Activated effector memory CD4-positive, alpha-beta T cell treated with Interleukin-2 at 50 U/mL for 16 hours (primary cell): ENCODE measurements at regions not wholly inside any gene's neighbourhood (a gene's known extent, or its start where the extent isn't known, plus 50 kb on each side); places are given as distances from the start of the nearest gene placed in this dataset.

Experiments
- DNase-seq: peaks from one replicate; pipeline ENCODE4 v3.0.0-alpha.2; 2020

DNA sequence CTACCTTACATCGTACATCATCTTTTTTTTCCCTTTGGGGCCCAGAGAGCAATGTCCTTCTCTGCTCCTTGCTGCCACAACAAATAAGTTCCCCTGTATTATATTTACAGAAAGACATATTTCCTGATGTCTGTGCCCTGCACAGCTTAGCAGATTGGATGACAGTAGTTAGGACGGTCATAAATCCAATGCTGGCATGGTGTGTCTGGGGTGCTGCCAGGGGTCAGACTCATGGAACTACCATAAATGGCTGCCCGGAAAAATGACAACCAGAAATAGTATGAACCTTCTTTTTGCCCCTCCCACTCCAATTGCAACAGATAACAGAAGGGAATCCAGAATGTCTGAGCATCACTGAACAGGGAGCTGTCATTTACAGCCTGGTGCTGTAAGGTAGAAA is 511.1 kb downstream of the PSAT1 start:
- no peak for DNase-seq

DNA sequence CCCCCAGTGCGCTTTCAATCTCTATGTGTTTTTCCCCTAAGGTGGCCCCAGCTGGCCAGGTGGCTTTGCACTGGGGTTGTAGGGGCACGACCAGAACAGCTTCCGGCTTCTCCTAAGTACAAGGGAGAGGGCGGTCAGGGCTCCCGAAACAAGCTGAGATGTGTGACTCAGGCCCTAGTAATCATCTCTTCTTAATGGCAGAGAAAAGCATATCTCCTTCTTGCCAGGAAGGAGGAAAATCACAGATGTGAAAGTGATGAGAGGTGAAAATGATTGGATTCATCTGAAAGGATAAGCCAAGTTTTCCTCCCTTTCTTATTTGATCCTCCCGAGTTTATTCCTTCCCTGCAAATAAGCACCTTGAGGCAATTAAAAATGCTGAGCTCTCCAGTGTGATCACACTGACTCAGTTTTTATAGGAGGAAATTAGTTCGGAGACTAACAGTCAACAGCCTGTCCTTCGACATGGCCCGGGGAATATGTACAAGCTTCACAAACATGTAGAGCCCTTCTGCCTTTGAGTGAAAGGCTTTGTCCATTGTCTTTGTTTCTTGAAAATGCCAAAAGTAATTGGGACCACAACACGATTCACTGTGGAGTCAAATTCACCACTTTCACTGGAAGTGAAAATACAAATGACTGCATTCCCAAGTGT is 514.8 kb downstream of the PSAT1 start:
- DNase-seq: no peak

DNA sequence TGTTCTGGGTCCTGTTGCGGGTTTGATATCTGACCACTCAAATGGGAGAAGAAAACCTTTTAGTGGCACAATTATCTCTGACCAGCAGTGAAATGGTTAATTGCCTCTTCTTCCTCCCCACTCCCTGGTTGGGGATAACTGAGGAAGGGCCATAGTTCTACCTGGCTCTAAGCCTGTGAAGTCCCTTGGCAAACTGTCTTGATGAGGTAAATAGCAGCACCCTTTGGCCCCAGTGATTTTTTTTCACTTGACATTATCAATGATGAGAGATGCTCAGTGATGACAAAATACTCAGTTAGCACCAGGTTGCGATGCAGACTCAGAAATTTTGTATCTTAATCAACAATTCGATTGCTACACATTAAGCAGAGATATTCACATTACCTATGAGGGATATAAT is 515.7 kb downstream of the PSAT1 start:
- DNase-seq: no peak

DNA sequence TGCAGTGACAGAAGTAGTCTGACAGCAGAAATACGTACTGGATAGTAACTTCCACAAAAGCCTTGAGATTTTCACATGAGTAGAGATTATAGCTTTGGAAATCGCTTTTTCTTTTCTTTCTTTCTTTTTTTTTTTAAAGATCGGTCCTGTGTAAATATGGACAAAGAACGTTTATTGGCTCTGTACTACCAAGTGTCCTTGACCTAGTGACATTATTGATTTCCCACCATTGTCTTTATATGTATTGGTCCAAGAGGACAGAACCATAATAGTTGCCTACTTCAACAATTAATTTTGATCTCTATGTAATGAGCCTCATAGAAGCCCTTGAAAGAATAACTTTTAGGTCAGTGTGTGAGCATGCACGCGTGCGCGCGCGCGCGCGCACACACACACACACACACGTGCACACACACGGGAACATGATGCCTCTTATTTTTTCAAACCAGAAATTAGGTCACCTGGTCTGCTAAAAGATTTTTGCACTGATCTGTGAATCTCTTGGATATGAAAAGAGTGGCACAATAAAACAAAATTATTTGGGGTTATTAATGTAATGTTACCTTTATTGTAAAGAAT is 516.8 kb downstream of the PSAT1 start:
- DNase-seq: no peak

- no peak for DNase-seq
Measured at GRCh38 chr9:78821126-78821822, 524.3 kb downstream of the PSAT1 start.

DNA sequence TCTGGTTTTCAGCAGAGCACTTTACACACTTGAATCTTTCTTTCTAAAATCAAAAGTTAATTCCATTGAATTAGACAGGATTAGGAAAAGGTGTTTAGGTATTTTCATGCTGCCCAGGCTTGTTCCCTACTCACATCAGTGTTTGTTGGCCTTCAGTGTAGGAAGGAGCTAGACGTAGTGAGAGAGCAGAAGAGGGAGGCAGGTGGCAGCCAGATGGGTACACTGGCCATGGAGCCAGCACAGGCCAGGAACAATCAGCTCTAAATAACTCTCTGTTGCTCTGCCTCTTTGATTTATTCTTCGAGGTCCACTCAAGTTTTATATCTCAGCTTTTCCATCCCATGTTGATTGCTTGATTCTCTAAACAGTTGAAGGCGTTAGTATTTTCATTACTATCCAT is 529.6 kb downstream of the PSAT1 start:
- DNase-seq: no peak

GRCh38 chr9:78828521-78828920 is 531.6 kb downstream of the PSAT1 start:
- no peak for DNase-seq

DNA sequence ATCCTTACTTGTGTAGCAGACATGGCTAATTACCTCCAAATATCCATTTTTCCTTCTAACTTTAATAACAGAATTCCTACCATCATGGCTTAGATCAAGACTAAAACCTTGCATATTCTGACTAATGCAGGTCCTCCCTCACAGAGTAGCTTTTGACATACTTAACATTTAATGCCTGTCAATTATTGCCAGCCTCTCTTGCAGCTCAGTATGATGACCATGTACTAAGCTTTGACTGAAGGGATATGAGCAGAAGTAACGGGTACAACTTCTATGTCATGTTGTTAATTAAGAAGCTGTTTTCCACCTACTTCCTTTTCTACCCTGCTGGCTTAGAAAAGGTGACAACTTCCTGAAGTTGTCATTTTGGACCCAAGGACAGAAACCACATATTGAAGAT is 533.4 kb downstream of the PSAT1 start:
- no peak for DNase-seq

- DNase-seq: no peak
Measured at GRCh38 chr9:78831726-78832125, 534.8 kb downstream of the PSAT1 start.

- DNase-seq: no peak
Measured at GRCh38 chr9:78835928-78836450, 539.1 kb downstream of the PSAT1 start.

GRCh38 chr9:78839252-78839651 is 542.3 kb downstream of the PSAT1 start:
- DNase-seq: no peak

- no peak for DNase-seq
Measured at GRCh38 chr9:78848061-78848460, 551.1 kb downstream of the PSAT1 start.

DNA sequence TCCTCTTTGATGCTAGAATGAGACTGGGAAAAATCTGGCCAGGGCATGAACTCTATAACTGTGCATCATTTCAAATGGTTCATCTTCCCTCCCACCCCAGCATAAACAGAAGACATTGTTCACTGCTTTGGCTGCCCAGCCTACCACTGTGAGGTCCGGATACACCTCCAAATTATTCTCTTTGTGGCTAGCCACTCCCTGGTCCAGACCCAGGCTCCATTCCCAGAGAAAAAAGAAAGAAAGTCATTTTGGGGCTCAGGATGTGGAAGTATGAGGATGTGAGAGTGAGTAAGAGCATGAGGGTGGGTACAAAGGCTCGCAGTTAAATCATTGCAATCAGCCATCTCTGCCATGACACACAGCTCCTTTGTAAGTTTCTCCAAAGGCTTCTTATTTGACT is 559.2 kb downstream of the PSAT1 start:
- no peak for DNase-seq

GRCh38 chr9:78856781-78857180 is 559.9 kb downstream of the PSAT1 start:
- DNase-seq: no peak

- DNase-seq: no peak
Measured at GRCh38 chr9:78857373-78858225, 560.7 kb downstream of the PSAT1 start.

GRCh38 chr9:78858266-78858665 is 561.3 kb downstream of the PSAT1 start:
- no peak for DNase-seq

DNA sequence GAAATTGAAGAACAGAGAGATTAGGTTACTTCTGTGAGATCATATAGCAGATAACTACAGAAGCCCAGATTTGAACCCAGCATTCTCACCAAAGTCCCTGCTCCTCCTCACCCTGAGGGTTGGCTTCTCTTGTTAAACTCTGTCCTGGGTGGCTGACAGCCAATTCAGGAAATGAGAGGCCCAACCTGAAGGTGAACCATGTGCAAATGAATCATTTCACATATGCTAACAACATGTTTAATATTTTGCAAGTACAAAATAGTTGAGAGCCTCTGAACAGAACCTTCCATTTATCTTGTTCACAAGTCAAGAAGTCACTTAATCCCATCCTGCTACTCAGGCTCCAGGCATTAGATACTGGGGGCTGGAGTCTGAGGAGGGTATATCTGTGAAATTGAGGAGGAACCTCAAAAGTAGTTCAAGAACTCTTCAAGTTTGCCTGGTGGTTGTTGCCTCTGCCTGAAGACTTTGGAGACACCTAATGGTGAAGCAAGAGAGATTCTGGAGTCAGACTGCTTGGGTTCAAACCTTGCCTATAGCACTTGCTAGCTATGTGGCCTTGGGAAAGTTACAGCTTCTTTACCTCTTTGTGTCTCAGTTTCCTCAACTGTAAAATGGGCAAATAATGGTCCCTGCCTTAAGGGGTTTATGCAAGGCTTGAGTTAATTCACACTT is 564.0 kb downstream of the PSAT1 start:
- DNase-seq: no peak

DNA sequence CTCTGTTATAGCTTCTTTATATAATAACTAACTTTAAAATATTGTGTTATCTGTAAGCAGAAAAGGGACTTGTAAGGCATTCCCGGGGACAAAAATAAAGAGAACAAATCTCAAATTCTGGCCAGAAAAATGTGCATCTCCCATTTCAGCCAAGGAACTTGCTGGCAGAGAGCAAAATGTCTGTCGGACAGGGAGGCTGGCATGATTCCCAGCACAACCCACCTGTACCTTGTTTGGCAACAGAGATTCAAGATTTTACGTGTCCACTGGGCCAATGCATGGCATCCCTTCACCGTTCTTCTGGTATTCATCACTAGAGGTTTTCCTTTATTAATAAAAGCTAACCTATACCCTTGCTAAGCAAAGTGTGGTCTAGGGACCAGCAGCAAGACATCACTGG is 566.6 kb downstream of the PSAT1 start:
- DNase-seq: no peak

GRCh38 chr9:78865737-78866136 is 568.8 kb downstream of the PSAT1 start:
- no peak for DNase-seq

DNA sequence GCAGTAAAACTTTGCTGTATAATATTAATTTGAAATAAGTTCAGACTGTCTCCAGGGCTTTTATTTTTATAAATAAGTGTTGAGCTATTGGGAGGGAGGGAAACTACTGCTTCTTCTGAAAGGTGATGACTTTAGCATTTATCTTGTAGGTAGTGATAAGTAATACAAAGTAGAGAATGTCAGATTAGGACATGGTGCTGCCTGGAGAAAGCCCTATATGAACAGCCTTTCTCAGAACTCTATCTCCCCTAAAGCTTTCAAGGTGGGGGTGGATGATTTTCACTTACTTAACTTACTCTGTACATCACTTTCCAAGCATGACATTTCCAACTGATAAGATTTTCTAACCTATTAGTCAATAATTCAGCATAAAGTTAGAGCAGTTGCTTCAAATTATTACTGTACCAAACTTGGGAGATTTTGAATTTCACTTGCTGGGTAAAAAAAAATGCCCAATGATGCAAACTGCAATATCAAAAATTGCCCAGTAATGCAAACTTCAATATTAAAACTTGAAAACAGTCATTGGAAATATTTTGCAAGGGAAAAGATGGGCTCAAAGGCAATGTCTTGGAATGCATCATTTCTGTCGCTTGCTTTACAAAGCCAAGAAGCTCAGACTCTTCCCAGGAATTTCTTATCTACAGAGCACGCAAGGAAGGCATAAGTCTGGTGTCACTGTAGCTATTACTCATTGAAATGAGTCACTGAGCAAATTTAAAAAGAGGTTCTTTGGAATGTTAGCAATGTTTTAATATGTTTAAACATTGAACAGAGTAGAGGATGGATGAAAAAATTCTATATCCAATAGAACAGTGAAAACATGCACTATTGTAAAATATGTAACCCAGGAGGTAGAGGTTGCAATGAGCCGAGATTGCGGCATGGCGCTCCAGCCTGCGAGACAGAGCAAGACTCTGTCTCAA is 569.5 kb downstream of the PSAT1 start:
- no peak for DNase-seq

GRCh38 chr9:78871086-78871451 is 574.1 kb downstream of the PSAT1 start:
- DNase-seq: no peak
